Skeletal muscle tissue (tissue), 3 donors: ENCODE measurements at regions not wholly inside any gene's neighbourhood (a gene's known extent, or its start where the extent isn't known, plus 50 kb on each side); places are given as distances from the start of the nearest gene placed in this dataset.

Experiments
- H3K27ac ChIP-seq: one replicate; pipeline ENCODE4 v1.7.0; 2013; ENCODE audit warnings: mild to moderate bottlenecking, low read depth, low read length, inconsistent platforms
- H3K27me3 ChIP-seq, 3 donors: one replicate each; pipeline ENCODE4 v1.7.0; 2013; ENCODE audit warnings: low read length in 3 of 3; ENCODE audit not compliant: control insufficient read depth in 3 of 3, insufficient read depth in 3 of 3
- H3K36me3 ChIP-seq, 3 donors: one replicate each; pipeline ENCODE4 v1.7.0; 2013; ENCODE audit warnings: low read length in 3 of 3; ENCODE audit not compliant: control insufficient read depth in 3 of 3, insufficient read depth in 3 of 3
- H3K4me1 ChIP-seq, 3 donors: one replicate each; pipeline ENCODE4 v1.7.0; 2013; ENCODE audit warnings: low read length in 3 of 3, mild to moderate bottlenecking in 3 of 3; ENCODE audit not compliant: control insufficient read depth in 3 of 3, insufficient read depth in 3 of 3
- H3K4me3 ChIP-seq, 3 donors: one replicate each; pipeline ENCODE4 v1.7.0; 2013; ENCODE audit warnings: low read length in 3 of 3
- H3K9ac ChIP-seq, 3 donors: one replicate each; pipeline ENCODE4 v1.7.0; 2013; ENCODE audit warnings: low read length in 3 of 3, mild to moderate bottlenecking in 3 of 3, moderate library complexity in 2 of 3, low read depth in 1 of 3
- H3K9me3 ChIP-seq, 3 donors: one replicate each; pipeline ENCODE4 v1.7.0; 2013; ENCODE audit warnings: low read length in 3 of 3; ENCODE audit not compliant: control insufficient read depth in 3 of 3
- donor health status: Osteomylitis.

DNA sequence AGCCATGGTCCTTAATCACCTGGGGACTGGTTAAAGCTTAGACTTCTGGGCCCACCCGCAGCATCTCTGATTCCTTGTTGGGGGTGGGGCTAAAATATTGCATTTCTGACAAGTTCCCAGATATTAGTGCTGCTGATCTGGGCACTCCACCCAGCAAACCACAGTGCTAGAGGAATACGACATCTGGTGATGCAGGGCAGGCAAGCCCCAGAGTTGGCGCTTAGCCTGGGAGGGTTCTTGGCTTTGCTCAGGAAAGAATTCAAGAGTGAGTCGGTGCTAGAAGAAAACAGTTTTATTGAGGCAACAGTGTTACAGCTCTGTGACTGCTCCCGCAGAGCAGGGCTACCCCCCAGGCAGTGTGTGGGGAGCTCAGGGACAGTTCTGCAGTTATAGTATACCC lies 210.7 kb downstream of the TFAP2C start:
- Histone ChIP-seq H3K9me3 (no peaks in the 10 kb centered on the region), H3K27ac (no peak overlapping the region), H3K36me3 (no peaks in the 10 kb centered on the region), H3K4me3 (no peak overlapping the region), H3K9ac (no peak overlapping the region), H3K27me3 (peaks cover 0 to 28% (median 3%) of the 10 kb centered on the region in 3 donors), H3K4me1 (no peaks in the 10 kb centered on the region)

DNA sequence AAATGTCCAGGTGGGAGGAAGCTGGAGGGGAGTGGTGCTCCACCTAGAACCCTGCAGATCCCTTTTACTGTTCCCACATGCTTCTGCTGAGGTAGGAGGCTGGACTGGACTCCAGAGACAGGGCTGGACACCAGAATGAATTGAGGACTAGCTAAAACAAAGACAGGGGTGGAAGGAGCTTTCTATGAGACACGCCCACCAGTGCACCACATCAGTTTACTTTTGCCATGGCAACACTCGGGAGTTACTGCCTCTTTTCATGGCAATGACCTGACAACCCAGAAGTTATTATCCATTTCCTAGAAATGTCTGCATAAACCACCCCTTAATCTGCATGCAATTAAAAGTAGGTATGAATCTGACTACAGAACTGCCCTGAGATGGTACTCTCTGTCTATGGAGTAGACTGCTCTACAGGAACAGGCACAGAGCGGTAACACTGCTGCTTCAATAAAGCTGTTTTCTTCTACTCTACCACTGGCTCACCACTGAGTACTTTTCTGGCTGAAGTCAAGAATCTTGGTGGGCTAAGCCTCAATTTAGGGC lies 211.7 kb downstream of the TFAP2C start:
- no peaks in the 10 kb centered on the region for H3K9me3 ChIP-seq
- no peak overlapping the region for H3K27ac ChIP-seq
- peaks cover 0 to 24% (median 3%) of the 10 kb centered on the region in 3 donors for H3K27me3 ChIP-seq
- no peaks in the 10 kb centered on the region for H3K36me3 ChIP-seq
- H3K9ac ChIP-seq, result no peak overlapping the region
- no peak overlapping the region for H3K4me3 ChIP-seq
- no peaks in the 10 kb centered on the region for H3K4me1 ChIP-seq

DNA sequence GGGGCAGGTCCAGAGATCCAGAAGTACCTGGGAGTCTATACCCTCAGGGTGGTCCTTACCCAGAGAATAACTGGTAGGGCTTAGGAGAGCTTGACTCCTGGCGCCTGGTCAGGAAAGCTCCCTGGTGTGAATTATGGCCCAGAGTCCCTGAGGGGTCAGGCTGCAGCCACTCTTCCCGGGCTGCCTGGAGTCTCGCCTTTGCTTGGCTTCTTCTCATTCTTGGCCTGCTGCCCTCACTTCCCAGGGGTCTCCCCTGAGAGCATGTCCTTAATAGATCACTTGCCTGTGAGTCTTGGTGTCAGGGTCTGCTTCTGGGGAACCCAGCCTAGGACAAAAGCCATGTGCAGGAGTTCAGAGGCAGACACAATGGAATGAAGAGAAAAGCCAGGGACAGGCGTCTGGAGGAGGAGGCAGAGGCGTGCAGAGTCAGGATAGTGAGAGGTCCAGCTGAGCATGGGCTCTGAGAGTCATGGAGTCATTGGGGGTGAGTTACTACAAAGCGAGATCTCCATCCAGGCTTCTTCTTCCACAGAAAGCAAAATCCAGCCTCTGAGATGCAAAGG lies 212.3 kb downstream of the TFAP2C start:
- Histone ChIP-seq H3K4me3 (no peak overlapping the region), H3K27ac (no peak overlapping the region), H3K9me3 (no peaks in the 10 kb centered on the region), H3K4me1 (no peaks in the 10 kb centered on the region), H3K36me3 (no peaks in the 10 kb centered on the region), H3K27me3 (peaks cover 0 to 20% (median 3%) of the 10 kb centered on the region in 3 donors), H3K9ac (no peak overlapping the region)

DNA sequence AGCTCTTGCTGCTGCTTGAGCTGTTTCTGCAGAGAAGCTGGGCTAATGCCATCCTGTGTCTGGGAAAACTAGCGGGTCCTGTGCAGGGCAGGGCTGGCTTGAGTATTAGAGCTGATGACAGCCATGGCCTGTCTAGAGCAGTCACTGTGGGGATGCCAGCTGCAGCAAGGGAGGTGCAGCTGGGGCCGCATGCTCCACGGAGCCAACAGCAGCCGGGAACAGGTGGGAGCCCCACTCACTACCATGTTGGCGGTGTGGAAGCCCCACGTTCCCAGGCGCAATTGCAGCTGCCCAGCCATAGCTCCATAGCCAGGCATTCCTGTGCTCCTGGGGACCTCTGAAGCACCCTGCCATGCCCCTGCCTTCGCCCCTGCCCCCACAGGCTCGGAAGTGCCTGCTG lies 212.9 kb downstream of the TFAP2C start:
- Histone ChIP-seq H3K4me3 (no peak overlapping the region), H3K27ac (no peak overlapping the region), H3K9ac (no peak overlapping the region), H3K27me3 (peaks cover 0 to 20% (median 3%) of the 10 kb centered on the region in 3 donors), H3K36me3 (no peaks in the 10 kb centered on the region), H3K4me1 (no peaks in the 10 kb centered on the region), H3K9me3 (no peaks in the 10 kb centered on the region)

DNA sequence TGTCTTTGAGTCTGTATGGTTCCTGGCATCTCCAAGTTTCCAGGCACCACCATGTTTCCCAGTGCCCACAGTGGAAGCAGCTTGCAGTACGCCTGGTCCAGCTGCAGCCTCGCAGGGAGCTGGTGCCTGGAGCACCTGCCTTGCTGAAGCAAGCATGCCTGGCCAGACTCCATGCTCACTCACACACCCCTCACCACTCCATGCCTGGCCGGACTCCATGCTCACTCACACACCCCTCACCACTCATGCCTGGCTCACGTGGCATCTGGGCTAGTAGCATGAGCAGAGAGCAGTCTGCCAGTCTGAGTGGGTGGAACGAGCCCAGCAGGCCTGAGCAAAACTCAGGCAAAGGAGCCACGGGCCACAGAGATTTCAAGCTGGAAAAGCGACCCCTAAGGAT lies 214.3 kb downstream of the TFAP2C start:
- no peaks in the 10 kb centered on the region for H3K36me3 ChIP-seq
- no peak overlapping the region for H3K4me3 ChIP-seq
- no peak overlapping the region for H3K27ac ChIP-seq
- no peak overlapping the region for H3K9ac ChIP-seq
- no peaks in the 10 kb centered on the region for H3K4me1 ChIP-seq
- no peaks in the 10 kb centered on the region for H3K9me3 ChIP-seq
- peaks cover 0 to 17% (median 0%) of the 10 kb centered on the region in 3 donors for H3K27me3 ChIP-seq

DNA sequence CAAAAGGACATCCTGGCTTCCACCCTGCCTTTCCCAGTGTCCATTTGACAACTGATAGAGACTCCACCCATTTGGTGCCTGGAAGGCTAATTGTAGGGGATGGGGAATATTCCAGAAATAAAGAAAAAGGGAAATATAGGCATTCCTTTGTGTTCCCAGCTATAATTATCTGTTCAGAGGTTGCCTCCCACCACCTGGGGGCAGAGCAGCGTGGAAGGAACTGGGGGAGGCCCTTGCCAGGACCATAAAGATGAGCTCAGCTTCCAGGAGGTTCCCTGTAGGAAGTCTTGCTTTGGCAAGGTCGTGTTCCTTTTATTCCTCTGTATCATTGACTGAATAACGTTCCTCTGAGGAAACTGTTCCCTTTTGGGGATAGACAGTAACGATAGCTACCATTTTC lies 214.7 kb downstream of the TFAP2C start:
- H3K9me3 ChIP-seq, result no peaks in the 10 kb centered on the region
- no peaks in the 10 kb centered on the region for H3K36me3 ChIP-seq
- H3K27me3 ChIP-seq, result peaks cover 0 to 17% (median 0%) of the 10 kb centered on the region in 3 donors
- no peak overlapping the region for H3K9ac ChIP-seq
- no peaks in the 10 kb centered on the region for H3K4me1 ChIP-seq
- no peak overlapping the region for H3K27ac ChIP-seq
- no peak overlapping the region for H3K4me3 ChIP-seq

DNA sequence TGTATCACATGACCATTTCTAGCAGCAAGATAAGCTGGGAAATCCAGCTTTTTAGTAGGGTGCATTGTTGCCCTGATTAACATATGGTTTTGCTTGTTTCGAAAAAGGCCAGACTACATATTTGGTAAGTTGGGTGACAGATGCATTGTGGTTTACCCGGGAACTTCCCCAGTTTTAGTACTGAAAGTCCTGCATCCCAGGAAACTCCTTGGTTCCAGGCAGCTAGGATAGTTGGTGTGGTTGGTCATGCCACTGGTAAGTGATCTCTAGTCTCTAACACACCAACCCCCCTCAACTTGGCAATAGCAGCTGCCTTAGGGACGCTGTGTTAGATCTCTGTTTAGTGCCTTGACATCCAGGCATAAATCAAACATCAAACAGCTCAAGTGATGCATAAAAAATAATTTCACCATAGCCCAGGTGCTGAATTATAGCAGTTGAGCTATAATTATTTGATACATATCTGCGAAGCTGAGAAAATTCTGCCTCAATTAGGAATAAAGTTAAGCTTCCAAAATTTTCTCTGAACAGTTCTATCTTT lies 216.5 kb downstream of the TFAP2C start:
- Histone ChIP-seq H3K27ac (no peak overlapping the region), H3K9ac (no peak overlapping the region), H3K4me3 (no peak overlapping the region), H3K4me1 (no peaks in the 10 kb centered on the region), H3K9me3 (no peaks in the 10 kb centered on the region), H3K27me3 (peaks cover 0 to 14% (median 0%) of the 10 kb centered on the region in 3 donors), H3K36me3 (no peaks in the 10 kb centered on the region)

DNA sequence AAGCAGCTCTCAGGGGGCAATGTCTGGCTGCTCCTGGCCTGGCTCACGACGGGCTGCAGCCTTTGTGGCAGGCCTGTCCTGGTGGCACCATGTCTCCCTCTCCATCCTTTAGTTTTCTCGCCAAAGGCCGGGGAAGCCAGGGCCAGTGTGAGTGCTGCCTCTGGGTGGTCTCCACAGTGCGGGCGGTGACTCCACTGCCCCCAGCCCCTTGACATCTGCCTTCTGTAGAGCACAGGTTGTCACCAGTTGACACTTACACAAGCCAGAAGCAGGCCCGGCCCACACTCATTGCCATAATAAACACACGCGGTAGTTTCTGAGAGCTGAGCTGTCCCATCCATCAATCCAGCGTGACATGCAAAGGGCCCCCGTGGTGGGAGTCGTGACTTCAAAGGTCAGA lies 219.5 kb downstream of the TFAP2C start:
- H3K4me3 ChIP-seq, result no peak overlapping the region
- no peaks in the 10 kb centered on the region for H3K36me3 ChIP-seq
- peaks cover 0 to 2% (median 0%) of the 10 kb centered on the region in 3 donors for H3K9me3 ChIP-seq
- H3K27ac ChIP-seq, result no peak overlapping the region
- H3K4me1 ChIP-seq, result no peaks in the 10 kb centered on the region
- no peaks in the 10 kb centered on the region for H3K27me3 ChIP-seq
- H3K9ac ChIP-seq, result no peak overlapping the region

DNA sequence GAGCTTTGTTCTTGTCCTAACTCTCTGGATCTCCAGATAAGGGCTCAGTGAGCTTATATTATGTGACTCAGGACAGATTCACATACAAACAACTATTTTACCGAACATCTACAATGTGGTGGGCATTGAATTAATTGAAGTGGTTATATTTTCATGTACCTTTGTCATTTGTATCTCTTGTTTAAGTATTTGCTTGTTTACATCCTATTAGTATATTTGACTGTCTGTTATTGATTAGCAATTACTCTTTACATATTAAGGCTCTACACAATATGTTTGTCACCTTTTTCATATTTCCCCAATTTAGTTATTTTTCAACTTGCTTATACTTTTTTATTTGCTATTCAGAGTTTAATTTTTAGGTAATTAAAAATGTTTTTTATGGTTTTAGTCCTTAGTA lies 222.4 kb downstream of the TFAP2C start:
- Histone ChIP-seq H3K36me3 (no peaks in the 10 kb centered on the region), H3K4me3 (no peak overlapping the region), H3K4me1 (no peaks in the 10 kb centered on the region), H3K27ac (no peak overlapping the region), H3K27me3 (peaks cover 0 to 4% (median 0%) of the 10 kb centered on the region in 3 donors), H3K9ac (no peak overlapping the region), H3K9me3 (peaks cover 0 to 2% (median 0%) of the 10 kb centered on the region in 3 donors)

DNA sequence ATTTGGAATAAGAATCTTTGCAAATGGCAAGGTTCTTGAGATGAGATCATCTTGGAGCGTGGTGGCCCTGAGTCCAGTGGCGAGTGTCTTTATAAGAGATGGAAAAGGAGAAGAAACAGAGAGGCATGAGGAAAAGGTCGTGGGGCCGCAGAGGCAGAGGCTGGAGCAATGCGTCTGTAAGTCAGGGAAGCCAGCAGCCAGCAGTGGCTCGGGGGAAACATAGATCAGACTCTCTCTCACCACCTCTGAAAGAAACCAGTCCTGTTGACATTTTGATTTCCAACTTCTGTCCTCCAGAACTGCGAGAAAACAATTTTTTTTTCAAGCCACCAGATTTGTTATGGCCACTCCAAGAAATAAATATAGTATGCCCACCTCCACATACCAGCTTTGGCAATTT lies 226.6 kb downstream of the TFAP2C start:
- Histone ChIP-seq H3K9me3 (peaks cover 0 to 2% (median 0%) of the 10 kb centered on the region in 3 donors), H3K9ac (no peak overlapping the region), H3K4me1 (no peaks in the 10 kb centered on the region), H3K36me3 (no peaks in the 10 kb centered on the region), H3K27me3 (peaks cover 0 to 12% (median 0%) of the 10 kb centered on the region in 3 donors), H3K4me3 (no peak overlapping the region), H3K27ac (no peak overlapping the region)
